Subcutaneous abdominal adipose tissue (tissue), 5 donors: ENCODE measurements at regions not wholly inside any gene's neighbourhood (a gene's known extent, or its start where the extent isn't known, plus 50 kb on each side); places are given as distances from the start of the nearest gene placed in this dataset.

Experiments
- H3K27ac ChIP-seq: one replicate; pipeline ENCODE4 v1.7.0; 2013; ENCODE audit warnings: low read depth, mild to moderate bottlenecking, inconsistent platforms, low read length, moderate library complexity
- H3K27me3 ChIP-seq, 5 donors: one replicate each; pipeline ENCODE4 v1.7.0; 2013; ENCODE audit warnings: low read length in 5 of 5, inconsistent platforms in 1 of 5; ENCODE audit not compliant: control insufficient read depth in 5 of 5, insufficient read depth in 4 of 5
- H3K36me3 ChIP-seq, 5 donors: one replicate each; pipeline ENCODE4 v1.7.0; 2013; ENCODE audit warnings: low read length in 5 of 5; ENCODE audit not compliant: control insufficient read depth in 5 of 5, insufficient read depth in 5 of 5
- H3K4me1 ChIP-seq, 5 donors: one replicate each; pipeline ENCODE4 v1.7.0; 2013; ENCODE audit warnings: low read length in 5 of 5, mild to moderate bottlenecking in 3 of 5, moderate library complexity in 1 of 5; ENCODE audit not compliant: control insufficient read depth in 5 of 5, insufficient read depth in 5 of 5
- H3K4me3 ChIP-seq, 5 donors: one replicate each; pipeline ENCODE4 v1.7.0; 2013; ENCODE audit warnings: low read length in 5 of 5, low read depth in 1 of 5
- H3K9ac ChIP-seq, 5 donors: one replicate each; pipeline ENCODE4 v1.7.0; 2013; ENCODE audit warnings: low read length in 5 of 5, mild to moderate bottlenecking in 4 of 5, moderate library complexity in 3 of 5
- H3K9me3 ChIP-seq, 5 donors: one replicate each; pipeline ENCODE4 v1.7.0; 2013; ENCODE audit warnings: low read length in 5 of 5; ENCODE audit not compliant: control insufficient read depth in 5 of 5
- donor health status: healthy.
- donor health status: healthy.
- donor health status: healthy.
- donor health status: healthy.
- donor health status: healthy.

DNA sequence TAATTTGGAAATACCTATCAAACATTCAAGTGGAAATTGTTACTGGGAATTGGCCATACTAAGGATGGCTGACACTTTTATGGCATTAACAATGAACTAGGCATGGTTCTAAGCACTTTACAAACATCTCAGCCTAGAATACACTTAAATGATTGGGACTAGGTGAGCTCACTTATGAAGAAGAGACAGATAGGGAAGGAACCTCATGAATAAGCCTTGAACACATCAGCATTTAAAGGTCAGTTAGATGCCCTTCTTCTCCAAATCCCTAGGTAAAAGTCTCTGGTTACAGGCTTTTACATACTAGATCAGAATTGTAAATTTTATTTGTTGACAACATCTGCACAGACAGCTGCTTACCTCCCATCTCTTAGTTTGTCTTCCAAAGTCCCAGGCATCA is 488.6 kb downstream of the RMST start:
- no peak overlapping the region for H3K9ac ChIP-seq
- no peaks in the 10 kb centered on the region for H3K36me3 ChIP-seq
- H3K4me1 ChIP-seq, result no peaks in the 10 kb centered on the region
- no peaks in the 10 kb centered on the region for H3K9me3 ChIP-seq
- no peaks in the 10 kb centered on the region for H3K27me3 ChIP-seq
- no peak overlapping the region for H3K27ac ChIP-seq
- no peak overlapping the region for H3K4me3 ChIP-seq

DNA sequence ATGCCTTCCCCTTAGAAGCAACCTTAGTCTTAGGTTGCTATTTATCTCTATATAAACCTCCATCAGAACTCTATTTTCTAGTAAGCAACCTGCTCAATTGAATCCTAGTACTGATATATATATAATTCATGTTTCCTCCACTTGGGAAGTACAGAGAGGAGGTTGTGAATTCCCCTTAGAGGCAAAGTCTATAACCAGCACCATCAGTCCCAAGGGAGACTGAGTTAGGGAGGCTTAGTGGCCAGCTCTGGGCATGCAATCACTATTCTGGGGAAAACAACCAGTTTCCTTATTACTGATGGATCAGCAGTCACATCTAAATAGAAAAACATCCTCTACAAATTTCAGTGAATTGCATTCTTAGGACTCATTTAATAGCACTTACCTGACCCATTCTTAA is 489.1 kb downstream of the RMST start:
- H3K4me3 ChIP-seq, result no peak overlapping the region
- no peaks in the 10 kb centered on the region for H3K27me3 ChIP-seq
- no peak overlapping the region for H3K9ac ChIP-seq
- H3K4me1 ChIP-seq, result no peaks in the 10 kb centered on the region
- no peak overlapping the region for H3K27ac ChIP-seq
- no peaks in the 10 kb centered on the region for H3K36me3 ChIP-seq
- H3K9me3 ChIP-seq, result peaks cover 0 to 4% (median 0%) of the 10 kb centered on the region in 5 donors

DNA sequence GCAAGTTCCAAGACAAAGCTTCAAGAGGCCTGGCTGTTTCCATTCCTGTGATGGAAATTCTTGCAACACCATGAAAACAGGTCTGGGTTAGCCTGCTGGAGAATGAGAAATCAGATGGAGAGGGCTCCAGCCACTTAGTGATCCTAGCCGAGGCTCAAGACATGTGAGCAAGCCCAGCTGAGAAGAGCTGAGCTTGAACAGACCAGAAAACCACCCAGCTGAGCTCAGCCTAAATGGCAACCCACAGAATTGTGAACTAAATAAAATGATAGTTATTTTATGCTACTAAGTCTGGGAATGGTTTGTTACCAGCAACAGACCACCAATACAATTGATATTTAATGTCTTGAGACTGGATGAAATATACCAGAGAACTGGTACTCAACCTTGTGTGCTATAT is 494.5 kb downstream of the RMST start:
- peaks cover 0 to 16% (median 12%) of the 10 kb centered on the region in 5 donors for H3K9me3 ChIP-seq
- H3K36me3 ChIP-seq, result no peaks in the 10 kb centered on the region
- H3K9ac ChIP-seq, result no peak overlapping the region
- peak overlapping the region in 1 of 5 donors; percentile 7 for H3K4me3 ChIP-seq
- H3K4me1 ChIP-seq, result no peaks in the 10 kb centered on the region
- H3K27me3 ChIP-seq, result no peaks in the 10 kb centered on the region
- no peak overlapping the region for H3K27ac ChIP-seq

DNA sequence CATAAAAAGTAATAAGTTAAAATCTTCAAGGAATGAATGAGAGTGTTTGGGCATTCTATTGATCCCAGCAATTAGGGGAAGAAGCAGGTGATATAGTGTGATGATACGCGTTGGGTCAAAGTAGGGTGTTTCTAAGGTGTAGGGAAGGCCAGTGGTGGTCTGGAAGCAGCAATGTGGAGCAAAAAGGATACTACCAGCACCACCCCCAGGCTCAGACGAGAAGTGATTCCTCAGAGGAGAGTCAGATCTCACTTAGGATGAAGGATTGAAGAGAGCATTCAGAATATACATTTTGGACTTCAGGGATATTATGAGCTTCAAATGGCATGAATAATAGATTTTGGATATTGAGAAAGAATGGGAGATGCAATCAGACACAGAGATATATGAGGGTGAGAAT is 497.6 kb downstream of the RMST start:
- Histone ChIP-seq H3K27ac (no peak overlapping the region), H3K27me3 (no peaks in the 10 kb centered on the region)

DNA sequence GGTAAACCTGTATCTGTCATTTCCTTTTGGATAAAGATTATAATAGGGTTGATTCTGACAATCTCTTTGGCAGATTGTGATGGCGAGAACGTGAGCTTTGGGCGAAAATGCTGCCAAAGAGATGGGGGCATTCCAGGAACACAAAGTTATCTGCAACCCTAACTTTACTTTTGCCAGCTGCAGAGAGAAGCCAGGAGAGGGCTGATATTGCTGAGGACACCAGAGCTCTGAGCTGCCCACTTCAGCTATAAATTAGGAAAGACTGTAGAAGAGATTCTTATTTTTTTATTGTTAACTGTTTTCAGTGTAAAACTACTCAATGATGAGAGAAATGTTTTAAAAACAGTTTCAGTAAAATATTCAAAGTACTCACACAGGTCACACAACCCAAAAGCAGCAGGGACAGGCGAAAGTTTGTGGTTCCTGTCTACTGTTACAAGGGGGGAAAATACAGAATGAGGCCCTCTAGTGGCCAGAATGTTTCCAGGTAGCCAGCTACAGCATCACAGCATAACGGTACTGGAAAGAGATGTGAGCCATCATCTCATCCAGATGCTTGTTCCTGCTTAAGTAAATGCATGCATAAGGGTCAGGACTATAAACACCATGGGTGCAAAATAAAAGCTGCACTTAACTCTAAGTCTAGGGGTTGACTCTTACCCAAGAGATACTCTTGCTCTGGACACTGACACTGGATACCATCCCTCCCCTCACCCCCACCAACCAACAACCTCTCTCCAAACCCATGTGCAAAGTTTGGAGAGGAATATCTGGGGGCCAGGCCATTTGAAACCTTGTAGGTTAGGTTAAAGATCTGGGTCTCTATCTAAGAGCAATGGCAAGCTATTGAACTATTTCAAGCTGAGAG is 498.4 kb downstream of the RMST start:
- no peaks in the 10 kb centered on the region for H3K4me1 ChIP-seq
- no peaks in the 10 kb centered on the region for H3K27me3 ChIP-seq
- H3K9ac ChIP-seq, result no peak overlapping the region
- no peak overlapping the region for H3K4me3 ChIP-seq
- H3K36me3 ChIP-seq, result no peaks in the 10 kb centered on the region
- no peak overlapping the region for H3K27ac ChIP-seq
- H3K9me3 ChIP-seq, result peaks cover 0 to 16% (median 12%) of the 10 kb centered on the region in 5 donors

More for the DNA sequence above, 497.6 kb downstream of the RMST start:
- Histone ChIP-seq H3K36me3 (no peaks in the 10 kb centered on the region), H3K4me3 (no peak overlapping the region), H3K9ac (no peak overlapping the region), H3K9me3 (peaks cover 0 to 16% (median 12%) of the 10 kb centered on the region in 5 donors), H3K4me1 (no peaks in the 10 kb centered on the region)

DNA sequence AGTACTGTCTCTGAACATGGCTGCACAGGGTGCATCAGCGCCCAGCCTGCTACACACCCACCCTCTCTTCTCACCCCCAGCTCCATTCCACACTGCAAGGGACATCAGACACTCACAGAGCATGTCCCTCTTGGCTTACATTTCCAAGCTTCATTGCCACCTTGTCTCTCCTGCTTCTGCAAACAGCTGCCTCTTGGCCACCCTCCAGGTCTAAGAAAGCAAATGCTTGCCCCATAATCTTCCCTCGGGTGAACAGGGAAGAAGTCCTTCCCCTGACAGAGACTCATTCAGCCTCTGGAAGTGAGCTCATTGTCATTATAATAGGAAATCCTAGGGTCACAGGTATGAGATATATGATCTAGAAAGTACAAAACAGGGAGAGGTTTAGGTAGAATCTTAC is 505.2 kb downstream of the RMST start:
- Histone ChIP-seq H3K27me3 (no peaks in the 10 kb centered on the region), H3K9me3 (no peaks in the 10 kb centered on the region), H3K27ac (no peak overlapping the region), H3K9ac (no peak overlapping the region), H3K36me3 (no peaks in the 10 kb centered on the region), H3K4me3 (no peak overlapping the region), H3K4me1 (no peaks in the 10 kb centered on the region)

DNA sequence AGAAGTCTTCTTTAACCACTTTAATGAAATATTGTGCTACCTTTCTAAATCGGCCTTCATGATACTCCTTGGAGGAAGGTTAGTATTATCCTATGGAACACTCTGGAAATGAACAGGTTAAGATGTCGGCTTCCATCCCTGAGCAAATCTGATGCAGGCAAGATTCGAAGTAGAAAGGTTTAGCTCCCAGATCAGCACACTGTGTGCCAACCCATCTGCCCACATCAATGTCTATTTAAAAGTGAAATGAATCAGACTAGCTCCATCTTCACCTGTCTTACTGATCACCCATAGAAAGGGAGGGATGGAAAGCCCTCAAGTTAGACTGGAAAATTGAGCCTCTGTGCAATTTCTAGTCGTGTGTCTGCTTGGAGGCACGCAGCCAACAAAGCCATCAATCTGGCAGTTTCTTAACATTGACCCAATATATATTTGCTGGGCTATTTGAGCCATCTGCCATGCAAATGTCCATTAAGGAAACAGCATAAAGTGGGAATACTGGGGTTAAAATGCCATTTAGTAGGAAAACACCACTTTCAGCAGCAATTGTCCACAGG is 506.1 kb downstream of the RMST start:
- Histone ChIP-seq H3K4me3 (no peak overlapping the region), H3K27ac (no peak overlapping the region), H3K4me1 (no peaks in the 10 kb centered on the region), H3K9me3 (no peaks in the 10 kb centered on the region), H3K27me3 (no peaks in the 10 kb centered on the region), H3K9ac (no peak overlapping the region), H3K36me3 (no peaks in the 10 kb centered on the region)

DNA sequence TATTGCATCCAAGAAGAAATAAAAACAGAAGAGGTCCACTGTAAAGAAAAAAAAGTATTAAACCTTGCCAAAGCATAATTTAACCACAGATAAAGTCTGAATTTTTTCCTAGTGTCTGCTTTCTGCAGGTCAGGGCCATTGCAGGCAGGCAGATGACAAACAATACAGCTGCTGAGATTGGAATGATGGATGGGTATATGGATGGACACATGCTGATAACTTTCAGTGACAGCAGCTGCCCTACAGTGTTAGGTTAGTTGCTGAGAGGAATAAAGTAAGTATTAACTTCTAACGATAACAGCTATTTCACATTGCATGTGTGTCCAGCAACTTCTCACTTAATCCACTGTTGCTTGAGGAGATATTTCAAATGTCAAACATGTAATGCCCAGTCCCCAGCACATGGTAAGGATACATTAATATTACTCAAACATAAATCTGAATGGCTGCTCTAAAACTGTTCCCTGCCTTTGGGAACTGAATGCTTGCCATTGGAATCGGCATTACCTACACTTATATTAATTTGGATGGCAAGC is 515.3 kb downstream of the RMST start:
- Histone ChIP-seq H3K9ac (no peak overlapping the region), H3K27ac (no peak overlapping the region), H3K4me3 (no peak overlapping the region), H3K9me3 (peaks cover 0 to 9% (median 0%) of the 10 kb centered on the region in 5 donors), H3K4me1 (no peaks in the 10 kb centered on the region), H3K27me3 (no peaks in the 10 kb centered on the region), H3K36me3 (no peaks in the 10 kb centered on the region)

DNA sequence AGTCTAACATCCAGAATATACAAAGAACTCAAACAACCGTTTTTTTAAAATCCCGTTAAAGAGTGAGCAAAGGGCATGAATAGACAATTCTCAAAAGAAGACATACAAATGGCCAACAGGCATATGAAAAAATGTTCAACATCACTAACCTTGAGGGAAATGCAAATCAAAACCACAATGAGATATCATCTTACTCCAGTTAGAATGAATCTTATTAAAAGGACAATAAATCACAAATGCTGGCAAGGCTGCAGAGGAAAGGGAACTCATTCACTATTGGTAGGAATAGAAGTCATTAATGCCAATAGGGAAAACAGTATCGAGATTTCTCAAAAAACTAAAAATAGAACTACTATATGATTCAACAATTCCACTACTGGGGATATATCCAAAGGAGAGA is 520.1 kb downstream of the RMST start:
- no peaks in the 10 kb centered on the region for H3K4me1 ChIP-seq
- no peak overlapping the region for H3K4me3 ChIP-seq
- no peaks in the 10 kb centered on the region for H3K36me3 ChIP-seq
- H3K9me3 ChIP-seq, result peaks cover 0 to 9% (median 0%) of the 10 kb centered on the region in 5 donors
- no peak overlapping the region for H3K27ac ChIP-seq
- H3K9ac ChIP-seq, result no peak overlapping the region
- no peaks in the 10 kb centered on the region for H3K27me3 ChIP-seq

DNA sequence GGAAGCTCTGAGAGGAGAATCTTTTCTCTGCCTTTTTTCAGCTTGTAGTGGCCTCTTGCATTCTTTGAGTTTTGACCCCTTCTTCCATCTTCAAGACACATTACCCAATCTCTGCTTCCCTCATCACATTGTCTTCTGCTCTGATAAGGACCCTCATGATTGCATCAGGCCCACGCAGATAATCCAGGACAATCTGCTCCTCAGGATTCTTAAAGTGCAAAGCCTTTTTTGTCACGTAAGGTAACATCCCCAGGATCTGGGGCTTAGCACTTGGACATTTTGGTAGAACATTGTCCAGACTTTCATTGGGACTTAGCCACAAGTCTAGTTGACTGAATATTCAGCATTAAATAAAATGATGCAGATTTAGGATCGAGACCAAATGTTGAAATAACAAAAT is 521.2 kb downstream of the RMST start:
- Histone ChIP-seq H3K4me1 (no peaks in the 10 kb centered on the region), H3K36me3 (no peaks in the 10 kb centered on the region), H3K9ac (no peak overlapping the region), H3K27ac (no peak overlapping the region), H3K27me3 (peaks cover 0 to 2% (median 0%) of the 10 kb centered on the region in 5 donors), H3K4me3 (no peak overlapping the region), H3K9me3 (peaks cover 0 to 9% (median 4%) of the 10 kb centered on the region in 5 donors)
